HCT116 (cell line): ENCODE measurements at regions not wholly inside any gene's neighbourhood (a gene's known extent, or its start where the extent isn't known, plus 50 kb on each side); places are given as distances from the start of the nearest gene placed in this dataset.

Experiments used
- ATAC-seq: fragments of 200-7000 bp; cut with Tn5 transposase; 2 replicates; pipeline ENCODE4 v1.9.1; 2020; ENCODE audit warnings: mild to moderate bottlenecking, moderate library complexity
- BruUV-seq: library from RNA; stranded (reverse); fragments of 400-500 nt; replicated peaks from 2 replicates; lab custom pipeline; 2021; lab: Mats Ljungman, UMichigan
- CTCF ChIA-PET: fragments of 300-600 bp; sonication (Branson Sonifier 250); formaldehyde crosslinking; loops from one replicate; lab custom pipeline; 2021; ENCODE audit warnings: antibody characterized with exemption; lab: Charles Lee
- POLR2A ChIA-PET: fragments of 300-600, 350-600 bp; sonication (Branson Sonifier 250); formaldehyde crosslinking; loops from one replicate; lab custom pipeline; 2021; ENCODE audit warnings: antibody characterized with exemption; lab: Charles Lee
- RAD21 ChIA-PET, 2 experiments: fragments of 300-600 bp; sonication (Branson Sonifier 250); formaldehyde crosslinking; loops; one replicate each; lab custom pipeline; 2023; ENCODE audit warnings: low total read pairs in 2 of 2; ENCODE audit not compliant: uncharacterized antibody in 2 of 2, unreplicated experiment in 2 of 2, low non-redundant PET in 1 of 2; lab: Charles Lee
- DNase-seq: peaks from one replicate; pipeline ENCODE4 v3.0.0-alpha.2; 2010; ENCODE audit warnings: low read depth, low spot score
- H2AFZ ChIP-seq: fragments of 200-600 bp; shearing (Covaris generic), sonication (generic); 2 replicates; pipeline ENCODE4 v1.6.1; 2017; ENCODE audit warnings: low read depth, mixed run types, mixed read lengths, antibody characterized with exemption, low read length; ENCODE audit not compliant: poor library complexity, severe bottlenecking
- H3K27ac ChIP-seq: 2 replicates; pipeline ENCODE4 v1.5.1; 2012; ENCODE audit warnings: low read depth, low read length
- H3K27me3 ChIP-seq: fragments of 200-600 bp; sonication (generic); 2 replicates; pipeline ENCODE4 v1.6.1; 2016; ENCODE audit warnings: mixed run types, low read length, mixed read lengths; ENCODE audit not compliant: insufficient read depth
- H3K36me3 ChIP-seq, 2 experiments: fragments of 200-500 bp in 1 of 2; fragments of 200-600 bp in 1 of 2; sonication (Bioruptor generic) in 1 of 2; sonication (generic) in 1 of 2; 2 replicates each; pipeline versions ENCODE4 v1.5.1 to v1.6.1; 2014 to 2016; ENCODE audit warnings: low read length in 2 of 2, inconsistent platforms in 1 of 2, mixed read lengths in 1 of 2, mixed run types in 1 of 2; ENCODE audit not compliant: insufficient read depth in 2 of 2, control insufficient read depth in 1 of 2
- H3K4me1 ChIP-seq, 2 experiments: fragments of 200-600 bp in 1 of 2; sonication (generic) in 1 of 2; 2 replicates each; pipeline versions ENCODE4 v1.5.1 to v1.6.1; 2012 to 2017; ENCODE audit warnings: low read length in 2 of 2, inconsistent platforms in 1 of 2, mild to moderate bottlenecking in 1 of 2, mixed read lengths in 1 of 2, mixed run types in 1 of 2, moderate library complexity in 1 of 2; ENCODE audit not compliant: insufficient read depth in 2 of 2, control insufficient read depth in 1 of 2
- H3K4me2 ChIP-seq: fragments of 200-600 bp; sonication (generic); 2 replicates; pipeline ENCODE4 v1.6.1; 2017; ENCODE audit warnings: mixed run types, low read length, mixed read lengths
- H3K4me3 ChIP-seq, 2 experiments: fragments of 200-600 bp in 1 of 2; sonication (generic) in 1 of 2; replicated peaks in 1 of 2; 2 replicates each; pipeline ENCODE4 v1.5.1; 2011 to 2016; ENCODE audit warnings: low read length in 2 of 2, control low read depth in 1 of 2, low read depth in 1 of 2, mild to moderate bottlenecking in 1 of 2, mixed read lengths in 1 of 2, mixed run types in 1 of 2
- H3K79me2 ChIP-seq: fragments of 200-600 bp; sonication (generic); 2 replicates; pipeline ENCODE4 v1.6.1; 2017; ENCODE audit warnings: mild to moderate bottlenecking, mixed run types, low read length, moderate library complexity, mixed read lengths; ENCODE audit not compliant: insufficient read depth
- H3K9ac ChIP-seq: fragments of 200-600 bp; sonication (generic); 2 replicates; pipeline ENCODE4 v1.6.1; 2016; ENCODE audit warnings: low read length, mixed read lengths
- H3K9me2 ChIP-seq: fragments of 200-600 bp; sonication (generic), shearing (Covaris generic); 2 replicates; pipeline ENCODE4 v1.6.1; 2017; ENCODE audit warnings: mixed run types, mild to moderate bottlenecking, moderate library complexity; ENCODE audit not compliant: insufficient read depth
- H3K9me3 ChIP-seq, 2 experiments: fragments of 200-500 bp in 1 of 2; fragments of 200-600 bp in 1 of 2; sonication (Bioruptor generic) in 1 of 2; sonication (generic) in 1 of 2; 2 replicates each; pipeline ENCODE4 v1.6.1; 2014 to 2017; ENCODE audit warnings: low read length in 2 of 2, mixed read lengths in 2 of 2, inconsistent platforms in 1 of 2, low read depth in 1 of 2, mild to moderate bottlenecking in 1 of 2, mixed run types in 1 of 2, moderate library complexity in 1 of 2; ENCODE audit not compliant: control insufficient read depth in 1 of 2, insufficient read depth in 1 of 2
- H4K20me1 ChIP-seq: fragments of 200-600 bp; sonication (generic), shearing (Covaris generic); 2 replicates; pipeline ENCODE4 v1.6.1; 2017; ENCODE audit warnings: mixed run types, mild to moderate bottlenecking, moderate library complexity; ENCODE audit not compliant: insufficient read depth
- CEBPB ChIP-seq: IDR thresholded peaks from 2 replicates; pipeline ENCODE4 v1.6.1; 2012; ENCODE audit warnings: low read depth
- ELF1 ChIP-seq: IDR thresholded peaks from 2 replicates; pipeline ENCODE4 v1.6.1; 2012; ENCODE audit warnings: low read depth, borderline replicate concordance
- EZH2 ChIP-seq: fragments of 200-600 bp; sonication (generic); IDR thresholded peaks from 2 replicates; pipeline ENCODE4 v1.6.1; 2017; ENCODE audit warnings: antibody characterized with exemption, mixed run types
- FOSL1 ChIP-seq: IDR thresholded peaks from 2 replicates; pipeline ENCODE4 v1.6.1; 2012; ENCODE audit warnings: low read depth
- POLR2AphosphoS5 ChIP-seq: IDR thresholded peaks from 2 replicates; pipeline ENCODE4 v1.6.1; 2011; ENCODE audit warnings: mild to moderate bottlenecking, low read depth, low read length, moderate library complexity
- RAD21 ChIP-seq: IDR thresholded peaks from 2 replicates; pipeline ENCODE4 v1.6.1; 2012; ENCODE audit warnings: low read depth, mild to moderate bottlenecking
- SIN3A ChIP-seq: IDR thresholded peaks from 2 replicates; pipeline ENCODE4 v1.6.1; 2012; ENCODE audit warnings: low read depth
- SRF ChIP-seq: IDR thresholded peaks from 2 replicates; pipeline ENCODE4 v1.6.1; 2012; ENCODE audit warnings: low read depth
- TCF7L2 ChIP-seq: IDR thresholded peaks from 2 replicates; pipeline ENCODE4 v1.7.0; 2011; ENCODE audit warnings: borderline replicate concordance, inconsistent platforms; ENCODE audit not compliant: insufficient read depth, insufficient read length; ENCODE audit errors: extremely low read depth
- YY1 ChIP-seq: IDR thresholded peaks from 2 replicates; pipeline ENCODE4 v1.6.1; 2011; ENCODE audit warnings: low read length, low read depth, moderate library complexity, mild to moderate bottlenecking; ENCODE audit not compliant: insufficient replicate concordance; ENCODE audit errors: extremely low read depth
- ZNF274 ChIP-seq: fragments of 200-500 bp; sonication (Bioruptor generic); IDR thresholded peaks from 2 replicates; pipeline ENCODE4 v1.6.1; 2014; ENCODE audit warnings: mild to moderate bottlenecking, low read depth, low read length, inconsistent platforms
- intact Hi-C: fragments of 100-400 bp; cut with micrococcal nuclease; formaldehyde crosslinking; loops from 2 replicates; pipeline ENCODE4 v1.10.0; 2022
- TF ChIP-seq, protein P1 (sequence below): IDR thresholded peaks from 2 replicates; pipeline ENCODE4 v1.6.1; 2012
- TF ChIP-seq, protein P2 (sequence below), 3 experiments: fragments of 200-600 bp in 1 of 3; sonication (generic) in 1 of 3; IDR thresholded peaks in 2 of 3; conservative IDR thresholded peaks in 1 of 3; 2 replicates each; pipeline ENCODE4 v1.5.1; 2012 to 2017; ENCODE audit warnings: low read depth in 2 of 3, low read length in 2 of 3, antibody characterized with exemption in 1 of 3, borderline replicate concordance in 1 of 3, control low read depth in 1 of 3, mild to moderate bottlenecking in 1 of 3, mixed read lengths in 1 of 3, mixed run types in 1 of 3, moderate library complexity in 1 of 3; ENCODE audit not compliant: insufficient read depth in 1 of 3
- TF ChIP-seq, protein P3 (sequence below): IDR thresholded peaks from 2 replicates; pipeline ENCODE4 v1.6.1; 2012; ENCODE audit warnings: low read depth

DNA sequence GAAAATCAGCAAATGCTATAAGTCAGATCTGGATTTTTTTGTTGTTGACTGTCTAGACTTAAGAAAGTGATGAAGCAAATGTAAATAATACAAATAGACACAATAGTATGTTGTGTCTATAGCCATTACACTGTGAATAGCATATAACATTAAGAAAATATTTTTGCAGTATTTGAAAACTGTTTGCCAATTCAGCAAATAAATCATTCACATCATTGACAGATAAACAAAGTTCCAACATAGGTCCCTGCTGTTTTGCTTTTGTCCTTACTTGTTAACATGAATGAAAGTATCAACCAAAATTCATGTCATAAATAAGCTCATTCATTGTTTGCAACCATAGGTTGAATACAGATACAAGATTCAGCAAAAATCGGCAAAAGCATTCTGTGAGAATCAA lies 200.5 kb downstream of the KIF20B start:
- no peak for ATAC-seq
- no peak for DNase-seq
- RAD21 ChIA-PET: no interaction called here

DNA sequence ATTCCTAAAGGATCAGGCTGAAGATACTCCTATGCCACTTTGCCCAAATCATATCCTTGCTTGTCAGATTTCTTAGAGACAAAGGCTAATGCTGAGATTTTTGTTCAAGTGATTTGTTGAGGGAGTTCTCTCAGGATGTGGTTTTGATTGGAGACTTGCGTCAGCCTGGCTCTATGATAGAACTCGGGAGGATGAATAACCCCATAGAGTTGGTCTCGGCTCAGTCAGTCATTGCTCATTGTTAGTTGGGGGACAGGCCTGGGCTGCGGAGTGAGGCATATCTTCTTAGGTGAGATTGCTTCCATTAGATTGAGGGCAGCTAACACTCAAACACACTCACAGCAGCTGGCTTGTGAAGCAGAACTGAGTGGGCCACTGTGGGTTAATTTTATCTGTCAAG lies 203.4 kb downstream of the KIF20B start:
- ATAC-seq: no peak
- DNase-seq: no peak
- intact Hi-C loops: no loop called here
- no peak overlapping the region for H3K9ac ChIP-seq
- H3K4me3 ChIP-seq: no peak overlapping the region
- no peaks in the 10 kb centered on the region for H3K36me3 ChIP-seq
- H4K20me1 ChIP-seq: no peaks in the 10 kb centered on the region
- H3K27me3 ChIP-seq: no peaks in the 10 kb centered on the region
- no peaks in the 10 kb centered on the region for H3K4me1 ChIP-seq
- H3K79me2 ChIP-seq: no peaks in the 10 kb centered on the region
- POLR2A ChIA-PET: no interaction called here
- H3K27ac ChIP-seq: no peak overlapping the region
- CTCF ChIA-PET: no interaction called here
- RAD21 ChIA-PET: no interaction called here
- H3K9me3 ChIP-seq: no peaks in the 10 kb centered on the region
- H2AFZ ChIP-seq: no peak overlapping the region
- no peaks in the 10 kb centered on the region for H3K9me2 ChIP-seq
- no peak overlapping the region for H3K4me2 ChIP-seq
- BruUV-seq: no TSS peak
- no peak for TF ChIP-seq RAD21
- TF ChIP-seq ZNF274: no peak
- no peak for TF ChIP-seq ELF1
- no peak for TF ChIP-seq SRF
- TF ChIP-seq, protein P1, sequence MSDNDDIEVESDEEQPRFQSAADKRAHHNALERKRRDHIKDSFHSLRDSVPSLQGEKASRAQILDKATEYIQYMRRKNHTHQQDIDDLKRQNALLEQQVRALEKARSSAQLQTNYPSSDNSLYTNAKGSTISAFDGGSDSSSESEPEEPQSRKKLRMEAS: no peak
- TF ChIP-seq TCF7L2: no peak
- TF ChIP-seq, protein P2, sequence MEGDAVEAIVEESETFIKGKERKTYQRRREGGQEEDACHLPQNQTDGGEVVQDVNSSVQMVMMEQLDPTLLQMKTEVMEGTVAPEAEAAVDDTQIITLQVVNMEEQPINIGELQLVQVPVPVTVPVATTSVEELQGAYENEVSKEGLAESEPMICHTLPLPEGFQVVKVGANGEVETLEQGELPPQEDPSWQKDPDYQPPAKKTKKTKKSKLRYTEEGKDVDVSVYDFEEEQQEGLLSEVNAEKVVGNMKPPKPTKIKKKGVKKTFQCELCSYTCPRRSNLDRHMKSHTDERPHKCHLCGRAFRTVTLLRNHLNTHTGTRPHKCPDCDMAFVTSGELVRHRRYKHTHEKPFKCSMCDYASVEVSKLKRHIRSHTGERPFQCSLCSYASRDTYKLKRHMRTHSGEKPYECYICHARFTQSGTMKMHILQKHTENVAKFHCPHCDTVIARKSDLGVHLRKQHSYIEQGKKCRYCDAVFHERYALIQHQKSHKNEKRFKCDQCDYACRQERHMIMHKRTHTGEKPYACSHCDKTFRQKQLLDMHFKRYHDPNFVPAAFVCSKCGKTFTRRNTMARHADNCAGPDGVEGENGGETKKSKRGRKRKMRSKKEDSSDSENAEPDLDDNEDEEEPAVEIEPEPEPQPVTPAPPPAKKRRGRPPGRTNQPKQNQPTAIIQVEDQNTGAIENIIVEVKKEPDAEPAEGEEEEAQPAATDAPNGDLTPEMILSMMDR (IDR thresholded peaks at IDR 0.05 in 2 of 3, conservative IDR thresholded peaks at IDR 0.05 in 1 of 3; ENCODE audit: borderline replicate concordance in 1 of 3, insufficient read depth in 1 of 3, low read depth in 2 of 3, low read length in 2 of 3): no peak
- no peak for TF ChIP-seq POLR2AphosphoS5
- TF ChIP-seq CEBPB: no peak
- no peak for TF ChIP-seq SIN3A
- no peak for TF ChIP-seq FOSL1
- TF ChIP-seq EZH2: no peak
- TF ChIP-seq, protein P3, sequence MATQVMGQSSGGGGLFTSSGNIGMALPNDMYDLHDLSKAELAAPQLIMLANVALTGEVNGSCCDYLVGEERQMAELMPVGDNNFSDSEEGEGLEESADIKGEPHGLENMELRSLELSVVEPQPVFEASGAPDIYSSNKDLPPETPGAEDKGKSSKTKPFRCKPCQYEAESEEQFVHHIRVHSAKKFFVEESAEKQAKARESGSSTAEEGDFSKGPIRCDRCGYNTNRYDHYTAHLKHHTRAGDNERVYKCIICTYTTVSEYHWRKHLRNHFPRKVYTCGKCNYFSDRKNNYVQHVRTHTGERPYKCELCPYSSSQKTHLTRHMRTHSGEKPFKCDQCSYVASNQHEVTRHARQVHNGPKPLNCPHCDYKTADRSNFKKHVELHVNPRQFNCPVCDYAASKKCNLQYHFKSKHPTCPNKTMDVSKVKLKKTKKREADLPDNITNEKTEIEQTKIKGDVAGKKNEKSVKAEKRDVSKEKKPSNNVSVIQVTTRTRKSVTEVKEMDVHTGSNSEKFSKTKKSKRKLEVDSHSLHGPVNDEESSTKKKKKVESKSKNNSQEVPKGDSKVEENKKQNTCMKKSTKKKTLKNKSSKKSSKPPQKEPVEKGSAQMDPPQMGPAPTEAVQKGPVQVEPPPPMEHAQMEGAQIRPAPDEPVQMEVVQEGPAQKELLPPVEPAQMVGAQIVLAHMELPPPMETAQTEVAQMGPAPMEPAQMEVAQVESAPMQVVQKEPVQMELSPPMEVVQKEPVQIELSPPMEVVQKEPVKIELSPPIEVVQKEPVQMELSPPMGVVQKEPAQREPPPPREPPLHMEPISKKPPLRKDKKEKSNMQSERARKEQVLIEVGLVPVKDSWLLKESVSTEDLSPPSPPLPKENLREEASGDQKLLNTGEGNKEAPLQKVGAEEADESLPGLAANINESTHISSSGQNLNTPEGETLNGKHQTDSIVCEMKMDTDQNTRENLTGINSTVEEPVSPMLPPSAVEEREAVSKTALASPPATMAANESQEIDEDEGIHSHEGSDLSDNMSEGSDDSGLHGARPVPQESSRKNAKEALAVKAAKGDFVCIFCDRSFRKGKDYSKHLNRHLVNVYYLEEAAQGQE: no peak
- no peak for TF ChIP-seq YY1

More for the DNA sequence above, 200.5 kb downstream of the KIF20B start:
- H3K4me2 ChIP-seq: no peak overlapping the region
- no peak overlapping the region for H3K9ac ChIP-seq
- no peaks in the 10 kb centered on the region for H3K79me2 ChIP-seq
- POLR2A ChIA-PET: no interaction called here
- no peaks in the 10 kb centered on the region for H3K9me3 ChIP-seq
- no peaks in the 10 kb centered on the region for H3K36me3 ChIP-seq
- TF ChIP-seq EZH2 (no peak), FOSL1 (no peak), ELF1 (no peak)
- TF ChIP-seq, all 23 proteins: peak for 0
- CTCF ChIA-PET: no interaction called here
- intact Hi-C loops: no loop called here
- Histone ChIP-seq H3K4me1 (no peaks in the 10 kb centered on the region), H2AFZ (no peak overlapping the region), H3K9me2 (no peaks in the 10 kb centered on the region), H4K20me1 (no peaks in the 10 kb centered on the region), H3K27me3 (no peaks in the 10 kb centered on the region), H3K27ac (no peak overlapping the region), H3K4me3 (no peak overlapping the region)
- BruUV-seq: no TSS peak
